SK-N-SH treated with all-trans-retinoic acid at 6 μM for 48 hours (cell line): ENCODE measurements at regions not wholly inside any gene's neighbourhood (a gene's known extent, or its start where the extent isn't known, plus 50 kb on each side); places are given as distances from the start of the nearest gene placed in this dataset.

Experiments
- ARNTL ChIP-seq: fragments of 450-650 bp; formaldehyde crosslinking; IDR thresholded peaks from 2 replicates; pipeline ENCODE4 v1.5.0; 2020; ENCODE audit warnings: low read depth, mild to moderate bottlenecking, moderate library complexity, borderline replicate concordance
- CREB5 ChIP-seq: fragments of 250-450 bp; sonication (Bioruptor Pico); IDR thresholded peaks from 2 replicates; pipeline ENCODE4 v1.5.1; 2020; ENCODE audit warnings: low read depth, mild to moderate bottlenecking, moderate library complexity
- RARB ChIP-seq: fragments of 250-450 bp; sonication (Bioruptor Pico); IDR thresholded peaks from 2 replicates; pipeline ENCODE4 v1.8.0; 2021; ENCODE audit warnings: mild to moderate bottlenecking, moderate library complexity
- ZFP30 ChIP-seq: fragments of 450-650 bp; formaldehyde crosslinking; IDR thresholded peaks from 2 replicates; pipeline ENCODE4 v1.5.0; 2022; ENCODE audit warnings: mild to moderate bottlenecking, moderate library complexity
- TF ChIP-seq, protein P1 (sequence below): fragments of 250-450 bp; sonication (Bioruptor Pico); IDR thresholded peaks from 2 replicates; pipeline ENCODE4 v1.8.0; 2020; ENCODE audit warnings: mild to moderate bottlenecking, moderate library complexity, borderline replicate concordance

GRCh38 chr4:110975338-110975737 lies 352.5 kb upstream of the PITX2 start:
- TF ChIP-seq RARB (no peak), ZFP30 (CRISPR knock-in tag) (no peak), CREB5 (CRISPR knock-in tag) (no peak), ARNTL (CRISPR knock-in tag) (no peak)
- TF ChIP-seq, protein P1, sequence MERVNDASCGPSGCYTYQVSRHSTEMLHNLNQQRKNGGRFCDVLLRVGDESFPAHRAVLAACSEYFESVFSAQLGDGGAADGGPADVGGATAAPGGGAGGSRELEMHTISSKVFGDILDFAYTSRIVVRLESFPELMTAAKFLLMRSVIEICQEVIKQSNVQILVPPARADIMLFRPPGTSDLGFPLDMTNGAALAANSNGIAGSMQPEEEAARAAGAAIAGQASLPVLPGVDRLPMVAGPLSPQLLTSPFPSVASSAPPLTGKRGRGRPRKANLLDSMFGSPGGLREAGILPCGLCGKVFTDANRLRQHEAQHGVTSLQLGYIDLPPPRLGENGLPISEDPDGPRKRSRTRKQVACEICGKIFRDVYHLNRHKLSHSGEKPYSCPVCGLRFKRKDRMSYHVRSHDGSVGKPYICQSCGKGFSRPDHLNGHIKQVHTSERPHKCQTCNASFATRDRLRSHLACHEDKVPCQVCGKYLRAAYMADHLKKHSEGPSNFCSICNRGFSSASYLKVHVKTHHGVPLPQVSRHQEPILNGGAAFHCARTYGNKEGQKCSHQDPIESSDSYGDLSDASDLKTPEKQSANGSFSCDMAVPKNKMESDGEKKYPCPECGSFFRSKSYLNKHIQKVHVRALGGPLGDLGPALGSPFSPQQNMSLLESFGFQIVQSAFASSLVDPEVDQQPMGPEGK: no peak
